RWPE1 (cell line): ENCODE measurements at regions not wholly inside any gene's neighbourhood (a gene's known extent, or its start where the extent isn't known, plus 50 kb on each side); places are given as distances from the start of the nearest gene placed in this dataset.

Experiments used
- CTCF ChIA-PET: fragments of 350-600 bp; sonication (Branson Sonifier 250); formaldehyde crosslinking; extraction: SDS; loops from one replicate; lab custom pipeline; 2021; lab: Yijun Ruan, JAX
- POLR2A ChIA-PET: fragments of 400-600 bp; formaldehyde crosslinking; extraction: SDS; loops from one replicate; lab custom pipeline; 2020; ENCODE audit warnings: antibody characterized with exemption; ENCODE audit not compliant: low non-redundant PET; lab: Yijun Ruan, JAX
- DNase-seq: peaks from one replicate; pipeline ENCODE4 v3.0.0; 2012; ENCODE audit warnings: low spot score
- H3K27ac ChIP-seq: fragments of 450-650 bp; 2 replicates; pipeline ENCODE4 v1.5.1; 2017
- TF ChIP-seq, protein P1 (sequence below): fragments of 450-650 bp; conservative IDR thresholded peaks from 2 replicates; pipeline ENCODE4 v1.5.1; 2017; ENCODE audit warnings: low read depth, mild to moderate bottlenecking

DNA sequence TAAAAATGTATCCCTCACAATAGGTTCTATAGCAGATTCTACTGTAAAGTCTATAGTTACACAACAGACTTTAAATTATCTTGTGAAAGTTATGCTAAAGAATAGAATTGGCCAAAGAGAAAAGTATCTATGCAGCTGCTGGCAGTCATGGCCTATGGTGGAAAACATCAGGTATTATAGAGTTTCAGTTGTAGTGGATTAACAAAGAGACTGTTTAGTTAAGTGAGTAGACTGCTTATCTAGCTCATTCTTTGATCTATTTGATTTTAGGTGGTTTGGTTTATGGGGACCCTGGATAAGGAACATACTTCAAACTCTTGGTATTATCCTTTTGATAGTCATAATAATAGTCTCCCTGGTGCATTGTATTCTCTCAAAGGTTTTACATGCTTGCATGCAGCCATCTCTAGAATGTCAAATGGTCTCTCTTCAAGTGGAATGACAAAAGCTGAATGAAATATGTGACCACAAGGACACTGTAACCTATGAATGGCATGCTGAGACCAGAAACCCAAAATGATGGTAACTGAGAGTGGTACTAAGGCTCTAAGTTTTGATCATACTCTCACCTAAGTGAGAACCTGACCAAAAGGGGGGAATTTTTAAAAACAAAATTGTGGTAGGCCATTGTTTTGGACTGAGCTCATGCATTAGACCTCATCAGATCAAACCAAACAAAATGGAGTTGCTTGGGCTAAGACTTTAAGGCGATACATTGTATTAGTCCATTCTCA, 54.9 kb upstream of the NAMPT start:
- ChIA-PET CTCF (no interaction called here), POLR2A (no interaction called here)

DNA sequence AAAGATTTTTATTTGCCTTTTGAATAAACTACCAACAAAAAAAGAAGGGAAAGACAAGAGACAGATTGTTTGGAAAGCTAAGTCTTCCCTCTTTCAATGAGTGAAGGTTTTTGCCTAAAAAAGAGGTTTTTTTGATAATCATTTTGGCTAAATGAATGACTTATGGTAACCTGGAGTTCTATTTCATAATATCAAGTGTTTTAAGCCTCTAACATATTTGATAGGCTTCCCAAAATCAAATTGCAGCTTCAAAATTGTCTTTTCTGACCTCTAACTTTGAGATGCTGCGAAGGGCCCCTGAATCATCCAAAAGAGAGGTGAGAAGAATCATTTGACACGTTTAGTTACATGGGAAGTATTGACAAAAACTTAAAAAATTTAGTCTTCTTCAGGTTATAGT, 53.0 kb upstream of the NAMPT start:
- DNase-seq = no peak
- no peak overlapping the region for H3K27ac ChIP-seq
- TF ChIP-seq, protein P1, sequence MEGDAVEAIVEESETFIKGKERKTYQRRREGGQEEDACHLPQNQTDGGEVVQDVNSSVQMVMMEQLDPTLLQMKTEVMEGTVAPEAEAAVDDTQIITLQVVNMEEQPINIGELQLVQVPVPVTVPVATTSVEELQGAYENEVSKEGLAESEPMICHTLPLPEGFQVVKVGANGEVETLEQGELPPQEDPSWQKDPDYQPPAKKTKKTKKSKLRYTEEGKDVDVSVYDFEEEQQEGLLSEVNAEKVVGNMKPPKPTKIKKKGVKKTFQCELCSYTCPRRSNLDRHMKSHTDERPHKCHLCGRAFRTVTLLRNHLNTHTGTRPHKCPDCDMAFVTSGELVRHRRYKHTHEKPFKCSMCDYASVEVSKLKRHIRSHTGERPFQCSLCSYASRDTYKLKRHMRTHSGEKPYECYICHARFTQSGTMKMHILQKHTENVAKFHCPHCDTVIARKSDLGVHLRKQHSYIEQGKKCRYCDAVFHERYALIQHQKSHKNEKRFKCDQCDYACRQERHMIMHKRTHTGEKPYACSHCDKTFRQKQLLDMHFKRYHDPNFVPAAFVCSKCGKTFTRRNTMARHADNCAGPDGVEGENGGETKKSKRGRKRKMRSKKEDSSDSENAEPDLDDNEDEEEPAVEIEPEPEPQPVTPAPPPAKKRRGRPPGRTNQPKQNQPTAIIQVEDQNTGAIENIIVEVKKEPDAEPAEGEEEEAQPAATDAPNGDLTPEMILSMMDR = no peak
- ChIA-PET CTCF (no interaction called here), POLR2A (no interaction called here)

More for the DNA sequence above, 54.9 kb upstream of the NAMPT start:
- H3K27ac ChIP-seq = no peak overlapping the region
- DNase-seq = no peak
- TF ChIP-seq, protein P1 = no peak

DNA sequence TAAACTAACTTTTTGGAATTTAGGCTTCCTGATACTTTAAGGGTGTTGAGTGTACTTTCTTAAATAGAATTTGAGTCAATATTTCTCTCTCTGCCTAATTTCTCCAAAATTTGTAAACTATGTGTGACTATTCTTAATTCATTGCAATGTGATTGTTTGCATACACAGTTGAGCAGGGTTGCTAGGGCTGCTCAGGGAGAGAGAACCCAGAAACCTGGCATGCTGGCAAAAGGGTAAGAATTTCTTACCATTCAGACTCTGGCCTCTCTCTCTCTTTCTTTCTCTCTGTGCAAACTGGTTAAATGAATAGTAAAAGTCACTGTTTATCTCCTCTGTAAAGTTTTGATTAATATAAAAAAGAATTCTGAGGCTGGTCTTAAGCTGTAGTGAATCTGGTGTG, 51.0 kb upstream of the NAMPT start:
- CTCF ChIA-PET = interaction anchor here (0.9 kb wide), 1 partner anchor 42 kb away, joined by 3 read pairs; no protein-coding TSS in a partner anchor
- no peak overlapping the region for H3K27ac ChIP-seq
- TF ChIP-seq, protein P1 = no peak
- POLR2A ChIA-PET = no interaction called here
- no peak for DNase-seq
